Keratinocyte (primary cell): ENCODE measurements at regions not wholly inside any gene's neighbourhood (a gene's known extent, or its start where the extent isn't known, plus 50 kb on each side); places are given as distances from the start of the nearest gene placed in this dataset.

ENCODE experiments used
- DNase-seq: peaks from one replicate; pipeline ENCODE4 v3.0.0-alpha.2; 2011; ENCODE audit warnings: low read depth, missing footprints, low spot score
- FAIRE-seq: peaks from 2 replicates; lab custom pipeline; 2011; peaks lifted over from hg19 to GRCh38; lab: Jason Lieb, UNC
- H2AFZ ChIP-seq: 2 replicates; pipeline ENCODE4 v1.6.0; 2012; ENCODE audit warnings: low read length, control low read depth, inconsistent platforms; ENCODE audit not compliant: control insufficient read depth
- H3K27ac ChIP-seq: 2 replicates; pipeline ENCODE4 v1.5.1; 2011; ENCODE audit warnings: low read length; ENCODE audit not compliant: control insufficient read depth, insufficient read depth
- H3K27me3 ChIP-seq: 3 replicates; pipeline ENCODE4 v1.6.0; 2011; ENCODE audit warnings: low read length; ENCODE audit not compliant: control insufficient read depth, insufficient read depth; ENCODE audit errors: extremely low read depth
- H3K36me3 ChIP-seq, 2 experiments: 2 replicates in 1 of 2; 3 replicates in 1 of 2; pipeline ENCODE4 v1.5.1; 2011; ENCODE audit warnings: low read length in 2 of 2, mild to moderate bottlenecking in 1 of 2; ENCODE audit not compliant: control insufficient read depth in 2 of 2, insufficient read depth in 2 of 2; ENCODE audit errors: extremely low read depth in 1 of 2
- H3K4me1 ChIP-seq: 3 replicates; pipeline ENCODE4 v1.5.1; 2011; ENCODE audit warnings: low read length; ENCODE audit not compliant: control insufficient read depth, insufficient read depth; ENCODE audit errors: extremely low read depth
- H3K4me2 ChIP-seq: 3 replicates; pipeline ENCODE4 v1.6.0; 2011; ENCODE audit warnings: low read depth, low read length; ENCODE audit not compliant: control insufficient read depth, insufficient read depth; ENCODE audit errors: extremely low read depth
- H3K4me3 ChIP-seq, 3 experiments: fragments of 200-600 bp in 1 of 3; sonication (generic) in 1 of 3; 2 replicates in 2 of 3; 3 replicates in 1 of 3; pipeline ENCODE4 v1.5.1; 2011 to 2016; ENCODE audit warnings: low read length in 3 of 3, mild to moderate bottlenecking in 3 of 3, control low read depth in 2 of 3, inconsistent platforms in 1 of 3, low read depth in 1 of 3, mixed read lengths in 1 of 3, mixed run types in 1 of 3, moderate library complexity in 1 of 3; ENCODE audit not compliant: control insufficient read depth in 2 of 3, insufficient read depth in 2 of 3; ENCODE audit errors: extremely low read depth in 1 of 3
- H3K79me2 ChIP-seq: 2 replicates; pipeline ENCODE4 v1.6.0; 2012; ENCODE audit warnings: low read length; ENCODE audit not compliant: control insufficient read depth, insufficient read depth
- H3K9ac ChIP-seq: 3 replicates; pipeline ENCODE4 v1.6.0; 2011; ENCODE audit warnings: low read length; ENCODE audit not compliant: control insufficient read depth, insufficient read depth; ENCODE audit errors: extremely low read depth
- H3K9me1 ChIP-seq: 3 replicates; pipeline ENCODE4 v1.6.0; 2011; ENCODE audit warnings: low read length; ENCODE audit not compliant: control insufficient read depth, insufficient read depth; ENCODE audit errors: extremely low read depth
- H3K9me3 ChIP-seq: 2 replicates; pipeline ENCODE4 v1.5.1; 2012; ENCODE audit warnings: low read depth, low read length; ENCODE audit not compliant: control insufficient read depth
- H4K20me1 ChIP-seq: 3 replicates; pipeline ENCODE4 v1.6.0; 2011; ENCODE audit warnings: low read length; ENCODE audit not compliant: control insufficient read depth, insufficient read depth; ENCODE audit errors: extremely low read depth
- EZH2 ChIP-seq: IDR thresholded peaks from one replicate; pipeline ENCODE4 v1.6.1; 2012; ENCODE audit warnings: inconsistent platforms, mild to moderate bottlenecking, low read length, moderate library complexity
- dilution Hi-C: fragments of 300-500 bp; cut with MboI; formaldehyde crosslinking; loops from one replicate; pipeline ENCODE4 v1.7.0; 2020; ENCODE audit warnings: low sequenced_read_pairs; ENCODE audit not compliant: extremely low pct_ligation_motif_present
- TF ChIP-seq, protein P1 (sequence below), 3 experiments: IDR thresholded peaks in 1 of 3; conservative IDR thresholded peaks in 1 of 3; optimal IDR thresholded peaks in 1 of 3; 2 replicates in 2 of 3; 3 replicates in 1 of 3; pipeline versions ENCODE3 to v1.5.1; 2011; ENCODE audit warnings: low read length in 3 of 3, mild to moderate bottlenecking in 3 of 3, moderate library complexity in 2 of 3, control low read depth in 1 of 3, inconsistent platforms in 1 of 3; ENCODE audit not compliant: insufficient read depth in 2 of 3; ENCODE audit errors: extremely low read depth in 1 of 3

DNA sequence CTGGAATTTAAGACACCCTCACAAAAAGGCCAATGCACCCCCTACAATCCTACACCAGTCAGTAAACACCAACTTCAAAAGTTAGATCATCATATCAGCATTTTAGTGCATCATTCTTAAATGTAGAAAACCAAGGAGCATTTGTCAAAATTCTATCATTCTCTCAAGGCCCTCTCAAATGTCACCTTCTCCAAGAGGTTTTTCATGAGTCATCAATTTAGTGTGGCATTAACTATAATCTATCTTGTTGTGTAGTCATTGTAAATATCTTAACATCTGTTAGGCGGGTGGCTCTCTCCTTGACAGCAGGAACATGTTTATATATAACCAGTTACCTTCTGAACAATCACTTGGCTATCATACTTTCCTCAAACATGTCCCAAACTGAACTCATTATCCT is 62.1 kb upstream of the G2E3 start:
- Histone ChIP-seq H3K4me1 (no peaks in the 10 kb centered on the region), H3K79me2 (no peaks in the 10 kb centered on the region), H3K9me3 (no peaks in the 10 kb centered on the region), H3K4me3 (no peak overlapping the region), H3K4me2 (no peak overlapping the region), H3K9ac (no peak overlapping the region), H3K36me3 (no peaks in the 10 kb centered on the region), H3K27me3 (no peaks in the 10 kb centered on the region), H4K20me1 (no peaks in the 10 kb centered on the region), H2AFZ (no peak overlapping the region), H3K9me1 (no peaks in the 10 kb centered on the region), H3K27ac (no peak overlapping the region)
- DNase-seq (no peak), FAIRE-seq (no peak)
- dilution Hi-C loops, result no loop called here
- TF ChIP-seq EZH2, result no peak
- TF ChIP-seq, protein P1, sequence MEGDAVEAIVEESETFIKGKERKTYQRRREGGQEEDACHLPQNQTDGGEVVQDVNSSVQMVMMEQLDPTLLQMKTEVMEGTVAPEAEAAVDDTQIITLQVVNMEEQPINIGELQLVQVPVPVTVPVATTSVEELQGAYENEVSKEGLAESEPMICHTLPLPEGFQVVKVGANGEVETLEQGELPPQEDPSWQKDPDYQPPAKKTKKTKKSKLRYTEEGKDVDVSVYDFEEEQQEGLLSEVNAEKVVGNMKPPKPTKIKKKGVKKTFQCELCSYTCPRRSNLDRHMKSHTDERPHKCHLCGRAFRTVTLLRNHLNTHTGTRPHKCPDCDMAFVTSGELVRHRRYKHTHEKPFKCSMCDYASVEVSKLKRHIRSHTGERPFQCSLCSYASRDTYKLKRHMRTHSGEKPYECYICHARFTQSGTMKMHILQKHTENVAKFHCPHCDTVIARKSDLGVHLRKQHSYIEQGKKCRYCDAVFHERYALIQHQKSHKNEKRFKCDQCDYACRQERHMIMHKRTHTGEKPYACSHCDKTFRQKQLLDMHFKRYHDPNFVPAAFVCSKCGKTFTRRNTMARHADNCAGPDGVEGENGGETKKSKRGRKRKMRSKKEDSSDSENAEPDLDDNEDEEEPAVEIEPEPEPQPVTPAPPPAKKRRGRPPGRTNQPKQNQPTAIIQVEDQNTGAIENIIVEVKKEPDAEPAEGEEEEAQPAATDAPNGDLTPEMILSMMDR (optimal IDR thresholded peaks at IDR 0.05 in 1 of 3, IDR thresholded peaks at IDR 0.05 in 1 of 3, conservative IDR thresholded peaks at IDR 0.05 in 1 of 3; ENCODE audit: extremely low read depth in 1 of 3, insufficient read depth in 2 of 3, low read length in 3 of 3), result no peak

DNA sequence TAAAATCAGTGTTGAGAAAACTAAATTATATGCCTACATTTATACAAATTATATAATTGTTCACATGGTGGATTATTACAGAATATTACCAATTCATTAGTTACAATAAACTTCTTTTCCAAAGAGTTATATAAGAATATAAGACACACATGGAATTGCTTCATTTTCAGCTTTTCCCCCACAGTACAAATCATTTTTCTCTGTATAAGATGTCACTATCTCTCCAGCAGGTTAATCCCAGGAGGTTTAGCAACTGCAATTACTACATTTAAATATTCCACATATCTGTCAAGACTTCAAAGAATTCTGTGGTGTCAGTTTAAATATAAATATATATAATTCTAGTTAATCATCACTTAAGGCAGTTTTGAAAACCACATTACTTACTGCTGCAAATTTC is 59.6 kb upstream of the G2E3 start:
- Histone ChIP-seq H3K9me3 (no peaks in the 10 kb centered on the region), H3K36me3 (no peaks in the 10 kb centered on the region), H3K27ac (no peak overlapping the region), H3K4me3 (no peak overlapping the region), H3K79me2 (no peaks in the 10 kb centered on the region), H3K9ac (no peak overlapping the region), H4K20me1 (no peaks in the 10 kb centered on the region), H2AFZ (no peak overlapping the region), H3K4me1 (no peaks in the 10 kb centered on the region), H3K4me2 (no peak overlapping the region), H3K9me1 (no peaks in the 10 kb centered on the region), H3K27me3 (no peaks in the 10 kb centered on the region)
- FAIRE-seq, result no peak
- no peak for DNase-seq
- TF ChIP-seq, protein P1 (optimal IDR thresholded peaks at IDR 0.05 in 1 of 3, IDR thresholded peaks at IDR 0.05 in 1 of 3, conservative IDR thresholded peaks at IDR 0.05 in 1 of 3; ENCODE audit: extremely low read depth in 1 of 3, insufficient read depth in 2 of 3, low read length in 3 of 3), result no peak
- TF ChIP-seq EZH2, result no peak
- dilution Hi-C loops, result no loop called here
